Adrenal gland (tissue), 9 donors: ENCODE measurements at regions not wholly inside any gene's neighbourhood (a gene's known extent, or its start where the extent isn't known, plus 50 kb on each side); places are given as distances from the start of the nearest gene placed in this dataset.
"Not testable (repeated sequence)": the region's sequence is repeated elsewhere in the genome, so short reads cannot be mapped to it uniquely, and the experiment has no call there.

Experiments used
- DNase-seq, 7 donors: peaks; one replicate each; pipeline ENCODE4 v3.0.0-alpha.2; 2019 to 2020
- H3K27ac ChIP-seq, 5 donors: fragments of 200-600 bp; sonication (generic) in 4 of 5; 1 replicate in 3 of 5; 2 replicates in 2 of 5; pipeline versions ENCODE4 v1.5.1 to v1.8.0; 2016 to 2020; ENCODE audit warnings: mild to moderate bottlenecking in 1 of 5
- H3K27me3 ChIP-seq: fragments of 200-600 bp; 2 replicates; pipeline ENCODE4 v1.8.0; 2021
- H3K36me3 ChIP-seq, 2 donors: fragments of 200-600 bp; replicated peaks in 1 of 2; 1 replicate in 1 of 2; 2 replicates in 1 of 2; pipeline versions ENCODE4 v1.5.1 to v1.8.0; 2018 to 2022
- H3K4me1 ChIP-seq, 2 donors: fragments of 200-600 bp; replicated peaks in 1 of 2; 1 replicate in 1 of 2; 2 replicates in 1 of 2; pipeline versions ENCODE4 v1.5.1 to v1.8.0; 2018 to 2021
- H3K4me3 ChIP-seq, 4 donors: fragments of 200-600 bp; sonication (generic) in 3 of 4; one replicate each; pipeline ENCODE4 v1.5.1; 2016 to 2018
- H3K9me3 ChIP-seq, 3 donors: fragments of 200-600 bp; sonication (generic) in 1 of 3; replicated peaks in 1 of 3; 1 replicate in 2 of 3; 2 replicates in 1 of 3; pipeline versions ENCODE4 v1.5.1 to v1.8.0; 2016 to 2021
- POLR2A ChIP-seq, 2 donors: fragments of 450-650 bp; IDR thresholded peaks; one replicate each; pipeline ENCODE4 v1.6.1; 2017; ENCODE audit warnings: antibody characterized with exemption in 2 of 2, mild to moderate bottlenecking in 2 of 2, moderate library complexity in 1 of 2
- WGBS, 4 donors: extraction: QIAGEN DNeasy Blood & Tissue Kit in 2 of 4; methylation state at CpG; one replicate each; pipeline versions ENCODE4 v1.1.5 to v1.1.7; 2013 to 2017; 5-methylcytosine and 5-hydroxymethylcytosine counted together
- intact Hi-C, 2 donors: fragments of 100-400 bp; cut with DNase I; formaldehyde crosslinking; loops; one replicate each; pipeline versions ENCODE4 v1.14.1 to v1.15.0; 2022 to 2023
- TF ChIP-seq, protein P1 (sequence below), 6 experiments: fragments of 450-650 bp in 4 of 6; fragments of 200-600 bp in 2 of 6; sonication (generic) in 1 of 6; IDR thresholded peaks; 1 replicate in 5 of 6; 2 replicates in 1 of 6; pipeline versions ENCODE4 v1.5.1 to v1.8.0; 2016 to 2021; ENCODE audit warnings: antibody characterized with exemption in 6 of 6, mild to moderate bottlenecking in 2 of 6, moderate library complexity in 1 of 6
- donor health status: healthy with polysubstance abuse.
- donor health status: Bipolar disorder and iron deficiency.
- donor health status: DM: yes; HTN: yes; CAD: no.
- donor health status: DM: no; HTN: no; CAD: no.
- donor health status: DM: no; HTN: no; CAD: no.

DNA sequence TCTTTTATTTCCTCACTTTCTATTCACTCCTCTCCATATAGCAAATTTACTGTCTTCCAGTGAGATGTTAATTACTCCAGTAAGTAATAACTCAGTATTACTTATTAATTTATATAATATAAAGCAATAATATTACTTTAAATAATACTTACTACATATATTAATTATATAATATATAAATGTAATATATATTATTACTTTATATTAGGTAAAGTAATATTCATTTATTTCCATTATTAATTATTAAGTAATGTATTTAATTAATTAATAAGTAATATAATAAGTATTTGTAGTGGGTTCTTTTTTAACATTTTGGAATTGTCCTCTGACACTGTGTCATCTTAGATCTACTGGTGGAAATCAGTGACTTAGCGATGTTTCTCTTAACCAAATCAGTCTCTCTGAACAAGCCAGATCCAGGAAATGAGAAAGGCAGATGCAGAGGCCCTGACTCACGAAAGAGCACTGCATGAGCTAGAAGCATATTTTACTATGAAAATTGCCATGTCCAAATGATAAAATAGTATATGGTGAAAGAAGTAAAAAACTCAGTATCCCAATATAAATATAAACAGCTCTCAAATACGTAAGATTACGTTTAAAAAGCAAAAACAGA, 115.9 kb downstream of the DSEL start:
- WGBS, 4 donors = 83 to 87% (median 84%) methylated on average over 4 of the region's 4 CpGs
- intact Hi-C loops = no loop called here
- Histone ChIP-seq H3K27me3 (no peaks in the 10 kb centered on the region), H3K4me3 (no peak overlapping the region), H3K9me3 (peaks cover 0 to 3% (median 0%) of the 10 kb centered on the region in 3 donors), H3K4me1 (no peaks in the 10 kb centered on the region), H3K36me3 (no peaks in the 10 kb centered on the region), H3K27ac (no peak overlapping the region)
- TF ChIP-seq POLR2A (IDR thresholded peaks at IDR 0.05) = no peak
- TF ChIP-seq, protein P1, sequence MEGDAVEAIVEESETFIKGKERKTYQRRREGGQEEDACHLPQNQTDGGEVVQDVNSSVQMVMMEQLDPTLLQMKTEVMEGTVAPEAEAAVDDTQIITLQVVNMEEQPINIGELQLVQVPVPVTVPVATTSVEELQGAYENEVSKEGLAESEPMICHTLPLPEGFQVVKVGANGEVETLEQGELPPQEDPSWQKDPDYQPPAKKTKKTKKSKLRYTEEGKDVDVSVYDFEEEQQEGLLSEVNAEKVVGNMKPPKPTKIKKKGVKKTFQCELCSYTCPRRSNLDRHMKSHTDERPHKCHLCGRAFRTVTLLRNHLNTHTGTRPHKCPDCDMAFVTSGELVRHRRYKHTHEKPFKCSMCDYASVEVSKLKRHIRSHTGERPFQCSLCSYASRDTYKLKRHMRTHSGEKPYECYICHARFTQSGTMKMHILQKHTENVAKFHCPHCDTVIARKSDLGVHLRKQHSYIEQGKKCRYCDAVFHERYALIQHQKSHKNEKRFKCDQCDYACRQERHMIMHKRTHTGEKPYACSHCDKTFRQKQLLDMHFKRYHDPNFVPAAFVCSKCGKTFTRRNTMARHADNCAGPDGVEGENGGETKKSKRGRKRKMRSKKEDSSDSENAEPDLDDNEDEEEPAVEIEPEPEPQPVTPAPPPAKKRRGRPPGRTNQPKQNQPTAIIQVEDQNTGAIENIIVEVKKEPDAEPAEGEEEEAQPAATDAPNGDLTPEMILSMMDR (IDR thresholded peaks at IDR 0.05) = no peak
- no peak for DNase-seq

DNA sequence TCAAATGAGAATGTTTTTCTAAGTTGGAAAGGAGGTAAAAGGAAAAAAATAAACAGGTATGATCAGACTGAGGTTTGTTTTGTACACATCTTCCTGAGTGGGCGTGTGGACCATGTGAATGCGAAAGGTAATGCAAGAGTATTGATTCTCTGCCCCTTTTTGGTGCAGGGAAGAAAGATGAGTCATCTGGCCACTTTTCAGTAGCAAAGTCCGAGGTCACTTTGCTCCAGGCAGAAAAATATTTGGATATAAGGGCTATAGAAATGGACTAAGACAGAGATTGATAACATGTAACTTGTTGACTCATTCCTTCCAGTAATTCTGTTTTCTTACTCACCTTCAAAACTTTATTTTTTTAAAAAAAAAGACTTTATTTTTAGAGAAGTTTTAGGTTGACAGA, 130.5 kb downstream of the DSEL start:
- peaks cover 0 to 7% of the 10 kb centered on the region in 2 donors for H3K4me1 ChIP-seq
- no peak for TF ChIP-seq POLR2A (IDR thresholded peaks at IDR 0.05)
- WGBS, 4 donors = 36 to 44% (median 40%) methylated on average over 3 of the region's 3 CpGs
- H3K36me3 ChIP-seq = no peaks in the 10 kb centered on the region
- peak overlapping the region in 1 of 5 donors; percentile 4 for H3K27ac ChIP-seq
- peak in 4 of 7 donors; percentile 18 to 43 (median 31) for DNase-seq
- no peak overlapping the region for H3K4me3 ChIP-seq
- H3K27me3 ChIP-seq = no peaks in the 10 kb centered on the region
- intact Hi-C loops = no loop called here
- no peaks in the 10 kb centered on the region for H3K9me3 ChIP-seq

- intact Hi-C loops = no loop called here
- H3K4me3 ChIP-seq = no peak overlapping the region
- DNase-seq = no peak
- peaks cover 0 to 7% of the 10 kb centered on the region in 2 donors for H3K4me1 ChIP-seq
- TF ChIP-seq POLR2A (IDR thresholded peaks at IDR 0.05) = no peak
- TF ChIP-seq, protein P1 (IDR thresholded peaks at IDR 0.05) = no peak
- no peaks in the 10 kb centered on the region for H3K36me3 ChIP-seq
- H3K27ac ChIP-seq = peak overlapping the region in 1 of 5 donors; percentile 4
- no peaks in the 10 kb centered on the region for H3K27me3 ChIP-seq
- WGBS, 4 donors = 31 to 46% (median 38%) methylated on average over 6 of the region's 6 CpGs
- H3K9me3 ChIP-seq = no peaks in the 10 kb centered on the region
Measured at GRCh38 chr18:67385455-67385854, 131.1 kb downstream of the DSEL start.

DNA sequence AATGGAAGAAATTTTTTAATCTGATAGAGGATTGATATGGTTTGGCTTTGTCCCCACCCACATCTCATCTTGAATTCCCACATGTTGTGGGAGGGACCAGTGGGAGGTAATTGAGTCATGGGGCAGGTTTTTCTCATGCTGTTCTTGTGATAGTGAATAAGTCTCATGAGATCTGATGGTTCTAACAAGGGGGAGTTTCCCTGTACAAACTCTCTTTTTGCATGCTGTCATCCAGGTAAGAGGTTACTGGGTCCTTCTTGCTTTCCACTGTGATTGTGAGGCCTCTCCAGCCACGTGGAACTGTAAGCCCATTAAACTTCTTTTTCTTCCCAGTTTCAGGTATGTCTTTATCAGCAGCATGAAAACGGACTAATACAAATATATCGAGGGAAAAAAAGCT, 132.5 kb downstream of the DSEL start:
- H3K36me3 ChIP-seq, H3K27ac ChIP-seq, H3K4me3 ChIP-seq, intact Hi-C loops, H3K27me3 ChIP-seq, H3K9me3 ChIP-seq, DNase-seq, H3K4me1 ChIP-seq: not testable (repeated sequence)
- 68 to 90% (median 84%) methylated on average over 3 of the region's 3 CpGs for WGBS, 4 donors

- TF ChIP-seq, protein P1 (IDR thresholded peaks at IDR 0.05) = no peak
- no peak for TF ChIP-seq POLR2A (IDR thresholded peaks at IDR 0.05)
- Histone ChIP-seq H3K4me1 (peaks cover 0 to 7% of the 10 kb centered on the region in 2 donors), H3K27me3 (no peaks in the 10 kb centered on the region), H3K36me3 (no peaks in the 10 kb centered on the region), H3K27ac (no peak overlapping the region), H3K4me3 (no peak overlapping the region), H3K9me3 (no peaks in the 10 kb centered on the region)
- intact Hi-C loops = no loop called here
- 92 to 100% (median 95%) methylated on average over 1 to 10 of the region's 10 CpGs for WGBS, 4 donors
- DNase-seq = no peak
Measured at GRCh38 chr18:67381608-67382150, 134.8 kb downstream of the DSEL start.
